NCI-H2227 treated with DMSO at 0.1 percent for 48 hours (cell line): ENCODE measurements at regions not wholly inside any gene's neighbourhood (a gene's known extent, or its start where the extent isn't known, plus 50 kb on each side); places are given as distances from the start of the nearest gene placed in this dataset.

ENCODE experiments used
- DNase-seq: peaks from one replicate; lab custom pipeline; 2025; lab: John Stamatoyannopoulos, UW

DNA sequence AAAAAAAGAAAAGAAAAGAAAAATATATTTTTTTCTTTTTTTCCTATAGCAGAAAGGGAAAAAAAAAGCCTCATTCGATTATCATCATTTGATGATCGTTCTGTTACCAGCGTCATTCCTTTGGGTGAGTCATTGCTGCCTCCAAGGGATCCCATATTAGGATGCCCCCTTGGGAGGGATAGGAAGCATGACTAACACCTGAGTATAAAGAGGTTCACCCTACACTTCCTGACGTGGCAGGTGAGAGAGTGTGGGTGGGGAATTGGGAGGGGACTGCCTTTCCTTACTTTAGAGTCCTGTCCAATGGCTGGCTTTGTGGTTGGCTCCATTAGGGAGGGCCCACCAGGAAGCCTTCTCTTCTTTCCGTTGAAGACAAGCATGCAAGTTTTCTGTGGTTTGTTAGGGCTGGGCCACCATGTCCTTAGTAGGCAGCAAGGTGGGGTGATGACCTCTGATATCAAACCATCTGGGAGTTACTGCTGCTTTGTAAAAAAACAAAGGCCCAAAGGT is 56.1 kb upstream of the FUT8 start:
- no peak for DNase-seq

GRCh38 chr14:65357113-65357512 is 55.4 kb upstream of the FUT8 start:
- DNase-seq = no peak

DNA sequence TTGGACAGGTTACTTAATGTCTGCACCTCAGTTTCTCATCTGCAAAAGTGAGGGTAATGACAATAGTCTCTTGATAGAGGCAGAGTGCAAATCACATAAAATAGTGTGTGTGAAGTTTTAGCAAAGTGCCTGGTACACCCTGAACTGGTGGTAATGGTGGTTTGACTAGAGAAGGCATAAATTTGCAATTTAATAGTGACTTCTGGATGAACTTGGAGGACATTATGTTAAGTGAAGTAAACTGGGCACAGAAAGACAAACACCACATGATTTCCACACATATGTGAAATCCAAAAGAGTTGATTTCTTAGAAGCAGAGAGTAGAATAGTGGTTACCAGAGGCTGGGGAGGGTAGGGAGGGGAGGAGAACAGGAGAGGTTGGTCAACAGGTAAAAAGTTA is 54.8 kb upstream of the FUT8 start:
- no peak for DNase-seq

GRCh38 chr14:65359503-65359902 is 53.0 kb upstream of the FUT8 start:
- no peak for DNase-seq

DNA sequence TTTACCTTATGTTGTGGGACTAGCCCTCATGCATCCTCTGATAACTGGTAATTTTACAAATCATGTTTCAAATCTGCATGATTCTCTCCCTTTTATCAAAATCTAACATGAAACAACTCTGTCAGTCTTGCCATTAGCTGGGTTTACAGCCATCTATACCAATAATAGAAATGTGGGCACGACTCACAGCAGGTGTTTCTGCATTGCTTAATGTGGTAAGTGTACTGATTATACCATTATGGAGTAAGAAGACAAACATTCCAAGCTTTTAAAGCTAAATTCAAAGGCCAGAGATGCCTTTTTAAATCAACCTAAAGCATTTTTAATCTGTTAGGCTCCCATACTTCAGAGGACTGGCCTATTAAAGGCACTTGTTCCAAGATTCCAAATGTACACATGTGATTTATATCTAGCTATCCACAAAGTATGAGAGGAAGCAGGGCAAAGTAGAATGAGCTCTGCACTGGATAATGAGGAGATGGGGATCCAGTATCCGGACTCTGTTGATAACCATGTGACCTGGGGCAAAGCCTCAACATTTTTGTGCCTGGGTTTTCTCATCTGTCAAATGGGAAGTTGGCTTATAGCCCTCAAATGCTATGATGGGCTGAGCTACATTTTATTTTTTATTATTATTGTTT is 52.3 kb upstream of the FUT8 start:
- DNase-seq = no peak

- DNase-seq = no peak
Observed at GRCh38 chr14:65361920-65362319, 50.6 kb upstream of the FUT8 start.
